Spleen (tissue), 11 donors: ENCODE measurements at regions not wholly inside any gene's neighbourhood (a gene's known extent, or its start where the extent isn't known, plus 50 kb on each side); places are given as distances from the start of the nearest gene placed in this dataset.

ENCODE experiments used
- DNase-seq: peaks from one replicate; pipeline ENCODE4 v3.0.0-alpha.2; 2020
- H3K27ac ChIP-seq, 8 donors: fragments of 200-600 bp; sonication (generic) in 7 of 8; 1 replicate in 4 of 8; 2 replicates in 4 of 8; pipeline versions ENCODE4 v1.5.0 to v1.8.0; 2016 to 2021; ENCODE audit warnings: inconsistent platforms in 4 of 8, mild to moderate bottlenecking in 4 of 8, moderate library complexity in 1 of 8
- H3K27me3 ChIP-seq, 7 donors: fragments of 200-600 bp; sonication (generic) in 6 of 7; replicated peaks in 1 of 7; 1 replicate in 4 of 7; 2 replicates in 3 of 7; pipeline versions ENCODE4 v1.5.0 to v1.8.0; 2016 to 2021; ENCODE audit warnings: inconsistent platforms in 3 of 7, mild to moderate bottlenecking in 1 of 7
- H3K36me3 ChIP-seq, 6 donors: fragments of 200-600 bp; sonication (generic) in 5 of 6; 1 replicate in 4 of 6; 2 replicates in 2 of 6; pipeline versions ENCODE4 v1.5.0 to v1.8.0; 2016 to 2021; ENCODE audit warnings: inconsistent platforms in 2 of 6
- H3K4me1 ChIP-seq, 6 donors: fragments of 200-600 bp; sonication (generic) in 5 of 6; 1 replicate in 3 of 6; 2 replicates in 3 of 6; pipeline versions ENCODE4 v1.5.0 to v1.8.0; 2016 to 2021; ENCODE audit warnings: inconsistent platforms in 3 of 6
- H3K4me3 ChIP-seq, 8 donors: fragments of 200-600 bp; sonication (generic) in 7 of 8; 1 replicate in 4 of 8; 2 replicates in 4 of 8; pipeline versions ENCODE4 v1.5.0 to v1.8.0; 2016 to 2021; ENCODE audit warnings: inconsistent platforms in 4 of 8, mild to moderate bottlenecking in 4 of 8, moderate library complexity in 2 of 8
- H3K9me3 ChIP-seq, 8 donors: fragments of 200-600 bp; sonication (generic) in 7 of 8; 1 replicate in 4 of 8; 2 replicates in 4 of 8; pipeline versions ENCODE4 v1.5.0 to v1.8.0; 2016 to 2021; ENCODE audit warnings: inconsistent platforms in 4 of 8
- CTCF ChIP-seq, 11 experiments: fragments of 200-600 bp in 7 of 11; fragments of 450-650 bp in 4 of 11; sonication (generic) in 4 of 11; IDR thresholded peaks in 8 of 11; conservative IDR thresholded peaks in 3 of 11; 1 replicate in 7 of 11; 2 replicates in 4 of 11; pipeline versions ENCODE4 v1.4.0 to v1.8.0; 2016 to 2021; ENCODE audit warnings: antibody characterized with exemption in 11 of 11, inconsistent platforms in 4 of 11, mild to moderate bottlenecking in 1 of 11
- POLR2A ChIP-seq, 3 donors: fragments of 450-650 bp; IDR thresholded peaks; one replicate each; pipeline ENCODE4 v1.5.1; 2017; ENCODE audit warnings: antibody characterized with exemption in 3 of 3, mild to moderate bottlenecking in 1 of 3
- POLR2AphosphoS5 ChIP-seq, 3 donors: sonication (generic); formaldehyde crosslinking; IDR thresholded peaks; one replicate each; pipeline ENCODE4 v1.5.1; 2017; ENCODE audit warnings: antibody characterized with exemption in 3 of 3
- WGBS, 5 donors: extraction: QIAGEN DNeasy Blood & Tissue Kit in 3 of 5; methylation state at CpG; one replicate each; pipeline versions ENCODE4 v1.1.5 to v1.1.7; 2013 to 2018; 5-methylcytosine and 5-hydroxymethylcytosine counted together
- intact Hi-C: fragments of 100-400 bp; cut with DNase I; formaldehyde crosslinking; loops from one replicate; pipeline ENCODE4 v1.15.0; 2023; ENCODE audit warnings: low total_unique reads
- donor health status: healthy with polysubstance abuse.
- donor health status: DM: no; HTN: no; CAD: no; lungs with moderate emphysema.
- donor health status: DM: no; HTN: no; CAD: no.
- donor health status: Bipolar disorder and iron deficiency.
- donor health status: healthy.
- donor health status: DM: no; HTN: no; CAD: no.
- donor health status: DM: yes; HTN: yes; CAD: no.

GRCh38 chr4:17189759-17190158, 291.3 kb upstream of the LDB2 start:
- intact Hi-C loops: no loop called here
- WGBS, 5 donors: 70 to 85% (median 83%) methylated on average over 3 of the region's 3 CpGs
- no peaks in the 10 kb centered on the region for H3K27me3 ChIP-seq
- H3K36me3 ChIP-seq: no peaks in the 10 kb centered on the region
- H3K9me3 ChIP-seq: peaks cover 0 to 24% (median 6%) of the 10 kb centered on the region in 8 donors
- no peaks in the 10 kb centered on the region for H3K4me1 ChIP-seq
- no peak for DNase-seq
- no peak overlapping the region for H3K27ac ChIP-seq
- TF ChIP-seq POLR2AphosphoS5 (IDR thresholded peaks at IDR 0.05): no peak
- TF ChIP-seq POLR2A (IDR thresholded peaks at IDR 0.05): no peak
- TF ChIP-seq CTCF (IDR thresholded peaks at IDR 0.05 in 8 of 11, conservative IDR thresholded peaks at IDR 0.05 in 3 of 11): no peak
- H3K4me3 ChIP-seq: no peak overlapping the region

DNA sequence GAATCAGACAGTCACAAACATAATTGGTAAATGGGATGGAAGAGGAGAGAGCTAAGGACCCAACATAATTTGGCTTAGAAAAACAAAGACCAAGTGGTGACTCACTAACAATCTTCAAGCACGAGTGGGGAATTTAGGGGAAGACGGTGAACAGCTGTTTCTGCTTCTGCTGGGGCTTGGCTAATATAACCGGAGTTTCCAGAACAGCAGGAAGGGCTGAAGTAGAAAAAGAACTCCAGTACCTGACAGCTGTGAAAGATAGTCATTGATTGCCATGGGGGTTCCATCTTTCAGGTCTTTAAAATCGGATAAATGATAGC, 290.9 kb upstream of the LDB2 start:
- H3K4me1 ChIP-seq: no peaks in the 10 kb centered on the region
- DNase-seq: no peak
- no peaks in the 10 kb centered on the region for H3K27me3 ChIP-seq
- no peak overlapping the region for H3K4me3 ChIP-seq
- H3K9me3 ChIP-seq: peaks cover 0 to 24% (median 6%) of the 10 kb centered on the region in 8 donors
- TF ChIP-seq CTCF (IDR thresholded peaks at IDR 0.05 in 8 of 11, conservative IDR thresholded peaks at IDR 0.05 in 3 of 11): no peak
- no peak for TF ChIP-seq POLR2AphosphoS5 (IDR thresholded peaks at IDR 0.05)
- no peak for TF ChIP-seq POLR2A (IDR thresholded peaks at IDR 0.05)
- intact Hi-C loops: no loop called here
- H3K27ac ChIP-seq: no peak overlapping the region
- WGBS, 5 donors: 62 to 77% (median 69%) methylated on average over 4 of the region's 4 CpGs
- no peaks in the 10 kb centered on the region for H3K36me3 ChIP-seq

GRCh38 chr4:17188547-17189400, 290.3 kb upstream of the LDB2 start:
- H3K36me3 ChIP-seq: no peaks in the 10 kb centered on the region
- H3K27me3 ChIP-seq: no peaks in the 10 kb centered on the region
- H3K9me3 ChIP-seq: peaks cover 0 to 24% (median 6%) of the 10 kb centered on the region in 8 donors
- no peaks in the 10 kb centered on the region for H3K4me1 ChIP-seq
- TF ChIP-seq POLR2AphosphoS5 (IDR thresholded peaks at IDR 0.05) (no peak), POLR2A (IDR thresholded peaks at IDR 0.05) (no peak), CTCF (IDR thresholded peaks at IDR 0.05 in 8 of 11, conservative IDR thresholded peaks at IDR 0.05 in 3 of 11) (no peak)
- no peak for DNase-seq
- WGBS, 5 donors: 90 to 97% (median 92%) methylated on average over 4 of the region's 4 CpGs
- H3K4me3 ChIP-seq: no peak overlapping the region
- intact Hi-C loops: no loop called here
- no peak overlapping the region for H3K27ac ChIP-seq

GRCh38 chr4:17188125-17188524, 289.7 kb upstream of the LDB2 start:
- DNase-seq: no peak
- Histone ChIP-seq H3K27me3 (no peaks in the 10 kb centered on the region), H3K4me3 (no peak overlapping the region), H3K4me1 (no peaks in the 10 kb centered on the region), H3K9me3 (peaks cover 0 to 19% (median 6%) of the 10 kb centered on the region in 8 donors), H3K36me3 (no peaks in the 10 kb centered on the region), H3K27ac (no peak overlapping the region)
- 57 to 74% (median 66%) methylated on average over 3 of the region's 3 CpGs for WGBS, 5 donors
- no peak for TF ChIP-seq CTCF (IDR thresholded peaks at IDR 0.05 in 8 of 11, conservative IDR thresholded peaks at IDR 0.05 in 3 of 11)
- no peak for TF ChIP-seq POLR2A (IDR thresholded peaks at IDR 0.05)
- TF ChIP-seq POLR2AphosphoS5 (IDR thresholded peaks at IDR 0.05): no peak
- intact Hi-C loops: no loop called here
